Parathyroid adenoma (tissue), 2 donors: ENCODE measurements at regions not wholly inside any gene's neighbourhood (a gene's known extent, or its start where the extent isn't known, plus 50 kb on each side); places are given as distances from the start of the nearest gene placed in this dataset.

Source experiments
- H2AFZ ChIP-seq: fragments of 300-600 bp; sonication (generic); one replicate; pipeline ENCODE4 v1.7.0; 2017; ENCODE audit warnings: antibody characterized with exemption, mild to moderate bottlenecking
- H3K27ac ChIP-seq: fragments of 300-600 bp; sonication (generic); one replicate; pipeline ENCODE4 v1.7.0; 2017
- H3K27me3 ChIP-seq: fragments of 300-600 bp; sonication (generic); one replicate; pipeline ENCODE4 v1.7.0; 2017; ENCODE audit warnings: low read length; ENCODE audit not compliant: control insufficient read depth, insufficient read depth
- H3K36me3 ChIP-seq: fragments of 300-600 bp; sonication (generic); one replicate; pipeline ENCODE4 v1.7.0; 2017; ENCODE audit warnings: low read length; ENCODE audit not compliant: control insufficient read depth, insufficient read depth
- H3K4me1 ChIP-seq: fragments of 300-600 bp; sonication (generic); one replicate; pipeline ENCODE4 v1.7.0; 2017; ENCODE audit warnings: control low read depth
- H3K4me2 ChIP-seq: fragments of 300-600 bp; sonication (generic); one replicate; pipeline ENCODE4 v1.7.0; 2017; ENCODE audit warnings: low read length
- H3K4me3 ChIP-seq: fragments of 300-600 bp; sonication (generic); one replicate; pipeline ENCODE4 v1.7.0; 2017; ENCODE audit warnings: low read depth, low read length
- H3K79me2 ChIP-seq: fragments of 300-600 bp; sonication (generic); one replicate; pipeline ENCODE4 v1.7.0; 2017; ENCODE audit warnings: control low read depth
- H3K9ac ChIP-seq: fragments of 300-600 bp; sonication (generic); one replicate; pipeline ENCODE4 v1.7.0; 2017; ENCODE audit warnings: mild to moderate bottlenecking
- H3K9me3 ChIP-seq: fragments of 300-600 bp; sonication (generic); one replicate; pipeline ENCODE4 v1.7.0; 2017; ENCODE audit warnings: low read length; ENCODE audit not compliant: control insufficient read depth
- CTCF ChIP-seq: fragments of 300-600 bp; sonication (generic); IDR thresholded peaks from one replicate; pipeline ENCODE4 v1.7.0; 2017; ENCODE audit warnings: antibody characterized with exemption, mild to moderate bottlenecking
- donor health status: primary hyperparathyroidism.

- Histone ChIP-seq H2AFZ (no peak overlapping the region), H3K27ac (no peak overlapping the region), H3K36me3 (no peaks in the 10 kb centered on the region), H3K27me3 (no peaks in the 10 kb centered on the region), H3K79me2 (no peaks in the 10 kb centered on the region), H3K9me3 (no peaks in the 10 kb centered on the region), H3K9ac (no peak overlapping the region), H3K4me1 (no peaks in the 10 kb centered on the region), H3K4me3 (no peak overlapping the region), H3K4me2 (no peak overlapping the region)
- no peak for TF ChIP-seq CTCF
Observed at GRCh38 chr14:66398437-66398836, 87.7 kb upstream of the CCDC196 start.

- no peak overlapping the region for H3K4me3 ChIP-seq
- no peaks in the 10 kb centered on the region for H3K27me3 ChIP-seq
- H3K4me2 ChIP-seq = no peak overlapping the region
- no peak overlapping the region for H3K9ac ChIP-seq
- H3K27ac ChIP-seq = no peak overlapping the region
- H3K9me3 ChIP-seq = no peaks in the 10 kb centered on the region
- H3K4me1 ChIP-seq = no peaks in the 10 kb centered on the region
- no peak overlapping the region for H2AFZ ChIP-seq
- no peak for TF ChIP-seq CTCF
- no peaks in the 10 kb centered on the region for H3K36me3 ChIP-seq
- no peaks in the 10 kb centered on the region for H3K79me2 ChIP-seq
Observed at GRCh38 chr14:66401449-66402095, 84.6 kb upstream of the CCDC196 start.

GRCh38 chr14:66403183-66403582 lies 83.0 kb upstream of the CCDC196 start:
- no peak overlapping the region for H3K4me3 ChIP-seq
- H3K36me3 ChIP-seq = no peaks in the 10 kb centered on the region
- peak; percentile 18 for TF ChIP-seq CTCF
- peak overlapping the region; percentile 14 for H2AFZ ChIP-seq
- H3K9ac ChIP-seq = no peak overlapping the region
- no peak overlapping the region for H3K27ac ChIP-seq
- no peaks in the 10 kb centered on the region for H3K4me1 ChIP-seq
- H3K9me3 ChIP-seq = no peaks in the 10 kb centered on the region
- H3K27me3 ChIP-seq = no peaks in the 10 kb centered on the region
- H3K79me2 ChIP-seq = no peaks in the 10 kb centered on the region
- no peak overlapping the region for H3K4me2 ChIP-seq

GRCh38 chr14:66404051-66404545 lies 82.1 kb upstream of the CCDC196 start:
- Histone ChIP-seq H3K9me3 (no peaks in the 10 kb centered on the region), H3K27ac (no peak overlapping the region), H3K79me2 (no peaks in the 10 kb centered on the region), H3K4me1 (no peaks in the 10 kb centered on the region), H3K9ac (no peak overlapping the region), H3K36me3 (no peaks in the 10 kb centered on the region), H3K4me2 (no peak overlapping the region), H3K27me3 (no peaks in the 10 kb centered on the region), H2AFZ (no peak overlapping the region), H3K4me3 (no peak overlapping the region)
- no peak for TF ChIP-seq CTCF

- Histone ChIP-seq H3K9me3 (no peaks in the 10 kb centered on the region), H2AFZ (no peak overlapping the region), H3K4me2 (no peak overlapping the region), H3K9ac (no peak overlapping the region), H3K27ac (no peak overlapping the region), H3K79me2 (no peaks in the 10 kb centered on the region), H3K4me3 (no peak overlapping the region), H3K4me1 (no peaks in the 10 kb centered on the region), H3K36me3 (no peaks in the 10 kb centered on the region), H3K27me3 (no peaks in the 10 kb centered on the region)
- TF ChIP-seq CTCF = no peak
Observed at GRCh38 chr14:66405158-66405557, 81.0 kb upstream of the CCDC196 start.
